ENCODE measurements at regions not wholly inside any gene's neighbourhood (a gene's known extent, or its start where the extent isn't known, plus 50 kb on each side); places are given as distances from the start of the nearest gene placed in this dataset.

- H2AFZ ChIP-seq (ENCODE audit: low read length): no peak overlapping the region
- H4K20me1 ChIP-seq (ENCODE audit: insufficient read depth, low read length): no peaks in the 10 kb centered on the region
- TF ChIP-seq EP300 (IDR thresholded peaks at IDR 0.05; ENCODE audit: low read depth in 2 of 2, low read length in 2 of 2): no peak
- no peak for TF ChIP-seq EP300 (CRISPR knock-in tag; IDR thresholded peaks at IDR 0.05; ENCODE audit: borderline replicate concordance)
- no peak for TF ChIP-seq NCOA5 (CRISPR knock-in tag; IDR thresholded peaks at IDR 0.05)
- TF ChIP-seq, protein P1, sequence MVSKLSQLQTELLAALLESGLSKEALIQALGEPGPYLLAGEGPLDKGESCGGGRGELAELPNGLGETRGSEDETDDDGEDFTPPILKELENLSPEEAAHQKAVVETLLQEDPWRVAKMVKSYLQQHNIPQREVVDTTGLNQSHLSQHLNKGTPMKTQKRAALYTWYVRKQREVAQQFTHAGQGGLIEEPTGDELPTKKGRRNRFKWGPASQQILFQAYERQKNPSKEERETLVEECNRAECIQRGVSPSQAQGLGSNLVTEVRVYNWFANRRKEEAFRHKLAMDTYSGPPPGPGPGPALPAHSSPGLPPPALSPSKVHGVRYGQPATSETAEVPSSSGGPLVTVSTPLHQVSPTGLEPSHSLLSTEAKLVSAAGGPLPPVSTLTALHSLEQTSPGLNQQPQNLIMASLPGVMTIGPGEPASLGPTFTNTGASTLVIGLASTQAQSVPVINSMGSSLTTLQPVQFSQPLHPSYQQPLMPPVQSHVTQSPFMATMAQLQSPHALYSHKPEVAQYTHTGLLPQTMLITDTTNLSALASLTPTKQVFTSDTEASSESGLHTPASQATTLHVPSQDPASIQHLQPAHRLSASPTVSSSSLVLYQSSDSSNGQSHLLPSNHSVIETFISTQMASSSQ (IDR thresholded peaks at IDR 0.05; ENCODE audit: low read depth): no peak
- TF ChIP-seq, protein P1 (CRISPR knock-in tag; IDR thresholded peaks at IDR 0.05; ENCODE audit: borderline replicate concordance): no peak
- TF ChIP-seq HMG20B (CRISPR knock-in tag; conservative IDR thresholded peaks at IDR 0.05): no peak
- TF ChIP-seq KLF15 (CRISPR knock-in tag; IDR thresholded peaks at IDR 0.05; ENCODE audit: borderline replicate concordance): no peak
- TF ChIP-seq NR2F2 (IDR thresholded peaks at IDR 0.05; ENCODE audit: borderline replicate concordance, low read depth): no peak
- TF ChIP-seq, protein P2, sequence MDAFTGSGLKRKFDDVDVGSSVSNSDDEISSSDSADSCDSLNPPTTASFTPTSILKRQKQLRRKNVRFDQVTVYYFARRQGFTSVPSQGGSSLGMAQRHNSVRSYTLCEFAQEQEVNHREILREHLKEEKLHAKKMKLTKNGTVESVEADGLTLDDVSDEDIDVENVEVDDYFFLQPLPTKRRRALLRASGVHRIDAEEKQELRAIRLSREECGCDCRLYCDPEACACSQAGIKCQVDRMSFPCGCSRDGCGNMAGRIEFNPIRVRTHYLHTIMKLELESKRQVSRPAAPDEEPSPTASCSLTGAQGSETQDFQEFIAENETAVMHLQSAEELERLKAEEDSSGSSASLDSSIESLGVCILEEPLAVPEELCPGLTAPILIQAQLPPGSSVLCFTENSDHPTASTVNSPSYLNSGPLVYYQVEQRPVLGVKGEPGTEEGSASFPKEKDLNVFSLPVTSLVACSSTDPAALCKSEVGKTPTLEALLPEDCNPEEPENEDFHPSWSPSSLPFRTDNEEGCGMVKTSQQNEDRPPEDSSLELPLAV (CRISPR knock-in tag; conservative IDR thresholded peaks at IDR 0.05; ENCODE audit: low read depth): no peak
- no peaks in the 10 kb centered on the region for H3K9me3 ChIP-seq (ENCODE audit: low read length)
- 0 out of 2 replicates have a peak, but pooled peaks cover 5% of the 10 kb centered on the region for H3K4me1 ChIP-seq (ENCODE audit: insufficient read depth, low read length)
- H3K4me3 ChIP-seq (replicated peaks in 1 of 3; ENCODE audit: insufficient read depth in 1 of 3, low read depth in 2 of 3, low read length in 3 of 3): no peak overlapping the region
- H3K27ac ChIP-seq (ENCODE audit: extremely low read length, insufficient read depth, low read length): no peak overlapping the region
- in situ Hi-C loops (cut with HindIII; ENCODE audit: extremely low pct_ligation_motif_present, low pct_unique_long_range_greater_than_20kb) (no loop called here), intact Hi-C loops (cut with micrococcal nuclease; ENCODE audit: unreplicated experiment) (no loop called here)
- no peak for DNase-seq (ENCODE audit: low spot score)
- H3K36me3 ChIP-seq (replicated peaks in 1 of 2; ENCODE audit: control insufficient read depth in 1 of 2, insufficient read depth in 2 of 2, low read length in 2 of 2): no peaks in the 10 kb centered on the region
- no peak overlapping the region for H3K4me2 ChIP-seq (ENCODE audit: low read depth, low read length)
- ChIA-PET POLR2A (no interaction called here), CTCF (ENCODE audit: low intra/inter-chr PET ratio, low total read pairs) (no interaction called here)
- H3K9ac ChIP-seq (ENCODE audit: insufficient read depth, low read depth, low read length): no peak overlapping the region
- no TSS peak for BruUV-seq (replicated peaks)
- peaks cover 1 to 6% of the 10 kb centered on the region in 2 experiments; a peak in 2 of 5 replicates for H3K27me3 ChIP-seq (ENCODE audit: control insufficient read depth in 1 of 2, insufficient read depth in 2 of 2, low read length in 2 of 2)
- 75% methylated on average over 16 of the region's 25 CpGs for WGBS (ENCODE audit: low lambda C conversion rate)
- H3K79me2 ChIP-seq (ENCODE audit: insufficient read depth, low read length): no peaks in the 10 kb centered on the region
- no peak for FAIRE-seq
- no peak for ATAC-seq
Observed at GRCh38 chr22:48647606-48648515, 1179.8 kb downstream of the BRD1 start.

Data from HepG2 (cell line).